A172 (cell line): ENCODE measurements at regions not wholly inside any gene's neighbourhood (a gene's known extent, or its start where the extent isn't known, plus 50 kb on each side); places are given as distances from the start of the nearest gene placed in this dataset.

Experiments
- DNase-seq: peaks from one replicate; pipeline ENCODE4 v3.0.0-alpha.2; 2015; ENCODE audit warnings: low spot score

- DNase-seq = no peak
Measured at GRCh38 chr4:79083406-79084010, 144.3 kb upstream of the PAQR3 start.

DNA sequence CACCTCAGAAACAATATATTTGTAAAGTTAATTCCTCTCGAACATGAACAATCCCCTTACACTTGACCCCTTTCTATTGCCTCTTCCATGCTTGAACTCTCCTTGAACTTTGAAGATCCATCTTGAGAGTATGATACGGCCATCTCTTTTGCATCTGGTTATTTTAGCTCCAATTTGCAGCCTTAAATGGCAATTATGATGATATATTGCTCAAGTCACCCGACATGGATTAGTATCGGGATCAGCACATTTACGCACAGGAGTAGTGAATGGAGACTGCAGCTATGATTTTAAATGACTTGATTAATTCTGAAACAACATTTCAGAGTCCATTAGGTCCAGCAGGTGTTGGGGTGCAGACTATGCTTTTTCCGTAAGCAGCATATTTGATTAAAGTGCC, 143.8 kb upstream of the PAQR3 start:
- no peak for DNase-seq

- DNase-seq = no peak
Measured at GRCh38 chr4:79081973-79082372, 142.7 kb upstream of the PAQR3 start.

DNA sequence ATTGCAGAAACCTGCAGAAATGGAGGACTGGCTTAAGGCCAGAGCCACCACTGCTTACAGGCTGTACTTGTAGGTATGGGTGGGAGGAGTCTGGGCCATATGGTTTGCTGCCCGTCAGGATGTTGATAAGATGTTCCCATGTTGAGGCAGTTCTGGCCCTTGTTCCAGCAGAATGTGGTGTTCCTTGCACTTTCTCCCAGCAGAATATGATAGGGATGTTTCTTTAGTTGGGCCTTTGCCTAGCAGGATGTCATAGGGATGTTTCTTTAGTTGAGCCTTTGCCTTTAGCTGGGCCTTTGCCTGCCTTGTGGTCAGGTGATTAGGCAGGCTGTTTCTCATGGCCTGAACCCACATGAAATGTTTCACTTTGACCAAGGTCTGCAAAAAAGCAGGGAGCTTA, 139.1 kb upstream of the PAQR3 start:
- no peak for DNase-seq

GRCh38 chr4:79074040-79074439, 134.8 kb upstream of the PAQR3 start:
- DNase-seq = no peak

GRCh38 chr4:79073471-79073870, 134.2 kb upstream of the PAQR3 start:
- no peak for DNase-seq

- DNase-seq = no peak
Measured at GRCh38 chr4:79065262-79065661, 126.0 kb upstream of the PAQR3 start.

GRCh38 chr4:79064806-79065205, 125.6 kb upstream of the PAQR3 start:
- DNase-seq = no peak

DNA sequence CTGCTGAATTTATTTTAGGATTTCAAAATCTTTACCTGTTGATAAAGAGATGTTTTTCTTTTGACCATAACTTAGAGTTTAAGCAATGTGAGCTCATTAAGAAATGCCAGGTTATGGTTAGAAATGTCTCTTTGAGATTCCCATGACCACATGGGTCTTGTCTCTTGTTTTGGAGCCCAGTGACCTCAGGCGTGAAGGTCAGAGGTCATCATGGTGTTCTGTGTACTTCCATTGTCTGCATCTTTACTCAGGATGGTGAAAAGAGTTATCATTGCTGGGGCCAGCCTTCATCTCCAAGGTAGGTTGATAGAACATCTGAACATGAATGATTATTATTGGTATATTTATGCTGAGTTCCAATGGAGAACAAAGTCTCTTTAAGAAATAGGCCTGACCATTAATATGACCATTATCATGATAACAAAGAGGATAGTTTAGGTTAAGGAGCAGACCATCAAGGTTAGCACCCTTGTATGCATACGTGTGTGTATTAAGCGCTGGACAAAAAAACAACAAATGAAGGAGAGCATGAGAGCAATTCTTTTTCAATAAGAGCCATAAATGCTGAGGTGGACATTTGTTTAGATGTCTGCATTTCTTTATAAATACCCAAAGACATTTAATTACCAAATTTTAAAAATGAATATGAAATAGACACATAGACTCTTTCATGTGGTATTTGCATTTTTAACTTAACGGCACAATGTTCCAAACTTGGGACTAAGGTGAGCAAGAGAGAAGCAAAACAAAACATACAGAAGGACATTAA, 120.6 kb upstream of the PAQR3 start:
- no peak for DNase-seq

GRCh38 chr4:79057772-79058171, 118.5 kb upstream of the PAQR3 start:
- no peak for DNase-seq

DNA sequence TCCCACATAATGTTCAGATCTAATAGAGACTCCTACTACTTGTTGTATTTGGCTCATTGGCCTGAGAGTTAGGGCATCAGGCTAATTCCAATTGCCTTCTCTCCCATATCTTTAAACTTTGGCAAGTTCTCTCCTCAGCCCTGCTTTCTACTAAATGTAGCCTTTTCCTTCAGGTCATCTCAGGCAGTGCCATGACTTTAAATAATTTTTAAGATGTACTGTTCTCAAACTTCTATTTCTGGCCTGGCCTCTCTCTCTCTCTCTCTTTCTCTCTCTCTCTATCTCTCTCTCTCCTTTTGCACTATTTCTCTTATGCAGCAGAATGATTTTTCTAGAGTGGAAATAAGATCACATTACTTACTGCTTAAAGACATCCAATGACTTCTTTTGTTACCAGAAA, 114.5 kb upstream of the PAQR3 start:
- no peak for DNase-seq

- no peak for DNase-seq
Measured at GRCh38 chr4:79050541-79050880, 111.3 kb upstream of the PAQR3 start.

GRCh38 chr4:79049840-79050540, 110.8 kb upstream of the PAQR3 start:
- DNase-seq = no peak

GRCh38 chr4:79048878-79049277, 109.6 kb upstream of the PAQR3 start:
- DNase-seq = no peak

DNA sequence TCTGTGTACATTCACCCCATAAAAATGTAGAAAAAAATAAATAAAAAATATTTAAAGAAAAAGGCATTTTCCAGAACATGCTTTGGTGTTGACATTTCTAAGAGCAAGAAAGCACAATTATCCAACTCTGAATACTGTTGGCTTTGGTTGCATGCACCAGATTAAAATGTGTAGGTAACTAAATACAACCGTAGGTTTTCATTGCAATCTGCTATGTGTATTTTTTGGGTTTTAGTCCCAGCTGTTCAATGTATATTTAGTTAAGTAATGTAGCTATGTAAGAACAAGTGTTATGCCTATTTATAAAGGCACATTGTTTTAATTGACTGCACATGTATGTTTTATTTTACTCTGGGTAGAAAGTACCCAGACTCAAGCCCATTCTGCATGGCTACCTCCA, 108.1 kb upstream of the PAQR3 start:
- no peak for DNase-seq

- no peak for DNase-seq
Measured at GRCh38 chr4:79046016-79046592, 106.9 kb upstream of the PAQR3 start.

DNA sequence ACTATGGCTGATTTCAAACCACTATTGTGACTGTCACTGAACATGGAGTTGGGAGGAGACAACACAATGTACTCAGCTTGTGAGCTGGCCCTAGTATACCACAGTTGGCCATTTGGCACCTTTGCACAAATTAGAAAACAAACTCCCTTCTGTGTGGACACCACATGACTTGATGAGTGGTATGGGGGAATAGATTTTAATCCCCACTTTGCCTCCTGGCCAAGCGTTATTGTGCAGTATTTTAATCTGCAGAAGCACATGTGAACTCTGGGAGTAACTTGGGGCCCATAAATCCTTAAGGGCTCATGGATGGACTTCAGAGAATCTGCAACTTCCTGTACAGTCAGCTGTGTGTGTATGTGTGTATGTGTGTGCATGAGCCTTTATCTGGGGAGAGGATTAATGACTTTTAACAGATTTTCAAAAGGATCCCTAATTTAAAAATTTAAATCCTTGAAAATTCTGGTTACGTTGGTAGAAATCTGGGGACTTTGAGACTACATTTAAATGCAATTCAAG, 105.0 kb upstream of the PAQR3 start:
- no peak for DNase-seq

DNA sequence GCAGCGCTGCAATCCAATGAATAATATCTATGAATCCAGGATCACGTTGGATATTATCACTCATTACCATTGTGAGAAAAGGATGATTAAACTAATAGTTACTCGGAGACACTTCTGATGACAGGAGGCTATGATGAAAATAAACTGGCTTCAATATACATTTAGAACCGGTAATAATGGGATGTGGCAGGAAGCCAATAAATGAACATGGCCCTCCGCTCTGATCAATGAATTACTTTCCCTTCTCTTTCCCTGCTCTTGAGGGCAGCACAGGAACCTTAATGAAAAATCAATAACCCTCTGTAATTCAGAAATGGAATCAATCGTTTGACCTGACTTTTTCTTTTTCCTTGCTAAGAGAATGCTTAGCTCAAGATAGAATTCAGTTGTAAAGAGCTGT, 103.9 kb upstream of the PAQR3 start:
- DNase-seq = no peak

DNA sequence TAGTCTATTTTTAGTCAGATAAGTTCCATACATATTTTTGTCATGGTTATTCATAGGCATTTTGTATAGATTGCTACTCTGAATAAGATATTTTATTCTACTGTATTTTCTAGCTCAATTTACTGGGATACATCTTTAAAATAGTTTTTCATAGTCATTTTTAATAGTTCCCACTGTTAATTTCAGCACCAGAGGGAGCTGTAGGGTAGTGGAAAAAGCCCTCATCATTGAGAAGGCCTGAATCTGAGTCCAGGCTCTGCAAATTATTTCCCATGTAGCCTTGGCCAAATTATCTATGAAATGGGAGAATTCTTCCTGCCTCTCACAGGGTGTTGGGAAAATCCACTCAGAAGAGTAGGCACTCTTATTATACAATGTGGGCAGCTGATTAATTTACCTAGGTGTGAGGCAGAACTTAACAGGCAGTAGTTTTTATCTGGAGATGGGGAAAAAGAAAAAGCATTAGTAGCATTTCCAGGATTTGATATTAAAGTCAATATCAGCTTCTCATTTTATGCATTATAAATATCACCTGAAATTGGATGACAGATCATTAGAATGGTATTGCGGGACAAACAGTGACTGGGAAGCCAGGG, 102.9 kb upstream of the PAQR3 start:
- DNase-seq = peak; percentile 4

GRCh38 chr4:79034544-79034943, 95.3 kb upstream of the PAQR3 start:
- DNase-seq = no peak

DNA sequence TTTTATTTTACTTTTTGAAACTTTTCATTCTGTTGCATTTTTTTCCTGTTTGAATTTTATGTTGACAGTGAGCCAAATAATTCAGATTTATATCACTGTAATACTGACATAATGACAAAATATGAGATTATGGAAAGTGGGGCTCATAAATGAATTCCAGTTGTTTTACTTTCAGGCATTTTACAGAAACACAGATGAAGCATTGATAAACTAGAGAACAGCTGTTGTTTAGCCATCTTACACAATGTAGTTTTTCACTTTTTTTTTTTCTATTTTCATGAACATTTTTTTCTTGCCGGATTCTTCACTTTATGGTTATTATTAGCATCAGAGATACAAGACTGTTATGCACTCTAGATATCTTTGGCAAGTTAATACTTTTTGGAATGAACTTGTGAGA, 91.7 kb upstream of the PAQR3 start:
- no peak for DNase-seq

GRCh38 chr4:79027656-79028055, 88.4 kb upstream of the PAQR3 start:
- DNase-seq = no peak
